ENCODE measurements at regions not wholly inside any gene's neighbourhood (a gene's known extent, or its start where the extent isn't known, plus 50 kb on each side); places are given as distances from the start of the nearest gene placed in this dataset.

GRCh38 chr10:124160943-124161582 is 67.7 kb upstream of the CHST15 start:
- peaks cover 0 to 5% of the 10 kb centered on the region in 2 donors for H3K36me3 Mint-ChIP-seq
- H3K4me3 Mint-ChIP-seq = no peak overlapping the region
- no peak overlapping the region for H3K27ac Mint-ChIP-seq
- H3K4me1 Mint-ChIP-seq = no peaks in the 10 kb centered on the region
- no peak for DNase-seq
- no peak for ATAC-seq (replicated peaks)
- H3K9me3 Mint-ChIP-seq = peaks cover 3% of the 10 kb centered on the region in 2 donors
- peaks cover 13 to 19% of the 10 kb centered on the region in 2 donors for H3K27me3 Mint-ChIP-seq

DNA sequence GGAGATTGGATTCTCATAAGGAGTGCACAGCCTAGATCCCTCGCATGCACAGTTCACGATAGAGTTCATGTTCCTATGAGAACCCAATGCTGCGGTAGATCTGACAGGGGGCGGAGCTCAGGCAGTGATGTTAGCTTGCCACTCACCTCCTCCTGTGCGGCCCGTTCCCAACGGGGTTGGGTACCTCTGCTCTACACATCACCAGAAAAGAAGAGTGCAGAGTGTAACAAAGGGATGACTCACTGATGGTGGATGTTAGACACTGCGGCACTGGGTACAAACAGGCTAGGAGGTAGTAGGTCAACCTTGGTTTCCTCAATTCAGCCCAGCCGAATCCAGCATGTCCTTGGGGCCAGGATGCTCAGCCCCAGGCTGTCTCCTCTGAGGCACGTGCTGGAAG is 66.8 kb upstream of the CHST15 start:
- peaks cover 0 to 3% of the 10 kb centered on the region in 2 donors for H3K4me1 Mint-ChIP-seq
- H3K36me3 Mint-ChIP-seq = peaks cover 0 to 5% of the 10 kb centered on the region in 2 donors
- no peak overlapping the region for H3K27ac Mint-ChIP-seq
- ATAC-seq (replicated peaks) = no peak
- H3K9me3 Mint-ChIP-seq = peaks cover 6 to 8% of the 10 kb centered on the region in 2 donors
- H3K4me3 Mint-ChIP-seq = no peak overlapping the region
- no peak for DNase-seq
- H3K27me3 Mint-ChIP-seq = peaks cover 13 to 16% of the 10 kb centered on the region in 2 donors

DNA sequence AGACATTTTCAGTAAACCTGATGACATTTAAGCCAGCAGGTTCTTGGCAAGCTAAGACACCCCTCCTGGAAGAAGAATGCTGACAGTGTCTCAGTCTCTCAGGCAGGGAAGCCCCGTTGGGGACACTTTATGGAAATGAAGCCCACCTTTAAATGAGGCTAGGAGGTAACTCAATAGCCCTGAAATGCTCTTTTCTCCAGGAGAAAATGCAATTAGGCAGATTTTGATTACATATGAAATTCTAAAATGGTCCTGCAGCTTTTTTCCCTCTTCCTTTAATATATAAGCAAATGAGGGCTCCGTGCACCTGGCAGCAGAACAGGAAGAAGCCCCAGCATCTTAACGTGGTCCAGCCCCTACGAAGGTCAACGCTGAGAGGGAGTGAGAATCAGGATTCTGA is 65.8 kb upstream of the CHST15 start:
- DNase-seq (no peak), ATAC-seq (replicated peaks) (no peak)
- no peak overlapping the region for H3K27ac Mint-ChIP-seq
- H3K4me1 Mint-ChIP-seq = peaks cover 0 to 3% of the 10 kb centered on the region in 2 donors
- no peak overlapping the region for H3K4me3 Mint-ChIP-seq
- H3K9me3 Mint-ChIP-seq = peaks cover 6 to 9% of the 10 kb centered on the region in 2 donors
- peaks cover 0 to 5% of the 10 kb centered on the region in 2 donors for H3K36me3 Mint-ChIP-seq
- H3K27me3 Mint-ChIP-seq = peaks cover 13% of the 10 kb centered on the region in 2 donors

DNA sequence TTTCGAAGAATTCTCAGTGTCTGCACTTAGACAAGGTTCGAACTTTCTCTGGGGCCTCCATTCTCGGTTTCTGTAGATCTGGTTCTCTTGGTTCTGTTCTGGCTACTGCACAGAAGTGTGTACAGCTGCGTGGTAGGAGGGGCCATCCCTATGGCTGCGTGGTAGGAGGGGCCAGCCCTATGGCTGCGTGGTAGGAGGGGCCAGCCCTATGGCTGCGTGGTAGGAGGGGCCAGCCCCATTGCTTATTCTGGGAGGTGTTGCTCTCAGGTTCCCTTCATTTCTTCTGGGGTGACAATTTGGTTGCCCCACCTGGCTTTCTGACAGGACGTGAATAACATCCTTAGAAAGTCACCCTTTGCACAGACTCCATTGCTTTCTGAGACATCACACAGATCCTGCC is 65.2 kb upstream of the CHST15 start:
- H3K27me3 Mint-ChIP-seq = peaks cover 13% of the 10 kb centered on the region in 2 donors
- DNase-seq (no peak), ATAC-seq (replicated peaks) (no peak)
- no peak overlapping the region for H3K4me3 Mint-ChIP-seq
- peaks cover 0 to 3% of the 10 kb centered on the region in 2 donors for H3K4me1 Mint-ChIP-seq
- H3K36me3 Mint-ChIP-seq = peaks cover 0 to 5% of the 10 kb centered on the region in 2 donors
- H3K9me3 Mint-ChIP-seq = peaks cover 6 to 9% of the 10 kb centered on the region in 2 donors
- no peak overlapping the region for H3K27ac Mint-ChIP-seq

DNA sequence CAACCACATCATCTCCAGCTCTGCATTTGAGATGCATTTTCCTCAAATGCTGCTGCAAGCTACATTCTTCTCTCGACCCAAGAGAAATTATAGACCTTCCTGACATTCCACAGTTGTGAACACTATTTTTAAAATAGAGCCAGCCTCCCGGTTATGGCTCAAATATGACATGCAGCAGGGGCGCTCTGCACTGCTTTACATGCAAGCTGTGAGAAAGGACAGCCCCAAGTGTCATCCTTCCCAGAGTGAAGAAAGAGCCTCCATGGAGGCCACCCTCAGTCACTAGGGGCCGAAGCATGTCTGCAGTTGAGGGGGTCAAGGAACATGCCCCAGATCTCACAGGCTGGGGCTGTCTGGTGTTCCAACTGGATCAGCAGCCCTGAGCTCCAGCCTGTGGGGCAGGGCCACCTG is 63.9 kb upstream of the CHST15 start:
- no peak overlapping the region for H3K27ac Mint-ChIP-seq
- no peak for DNase-seq
- peaks cover 11 to 12% of the 10 kb centered on the region in 2 donors for H3K27me3 Mint-ChIP-seq
- H3K4me1 Mint-ChIP-seq = peaks cover 0 to 4% of the 10 kb centered on the region in 2 donors
- H3K4me3 Mint-ChIP-seq = no peak overlapping the region
- ATAC-seq (replicated peaks) = no peak
- peaks cover 6 to 9% of the 10 kb centered on the region in 2 donors for H3K9me3 Mint-ChIP-seq
- peaks cover 0 to 5% of the 10 kb centered on the region in 2 donors for H3K36me3 Mint-ChIP-seq

- DNase-seq (no peak), ATAC-seq (replicated peaks) (no peak)
- H3K9me3 Mint-ChIP-seq = peaks cover 6 to 9% of the 10 kb centered on the region in 2 donors
- H3K36me3 Mint-ChIP-seq = peaks cover 0 to 5% of the 10 kb centered on the region in 2 donors
- no peak overlapping the region for H3K27ac Mint-ChIP-seq
- H3K4me1 Mint-ChIP-seq = peaks cover 0 to 5% of the 10 kb centered on the region in 2 donors
- peaks cover 5 to 6% of the 10 kb centered on the region in 2 donors for H3K27me3 Mint-ChIP-seq
- no peak overlapping the region for H3K4me3 Mint-ChIP-seq
Measured at GRCh38 chr10:124156524-124157260, 63.3 kb upstream of the CHST15 start.

DNA sequence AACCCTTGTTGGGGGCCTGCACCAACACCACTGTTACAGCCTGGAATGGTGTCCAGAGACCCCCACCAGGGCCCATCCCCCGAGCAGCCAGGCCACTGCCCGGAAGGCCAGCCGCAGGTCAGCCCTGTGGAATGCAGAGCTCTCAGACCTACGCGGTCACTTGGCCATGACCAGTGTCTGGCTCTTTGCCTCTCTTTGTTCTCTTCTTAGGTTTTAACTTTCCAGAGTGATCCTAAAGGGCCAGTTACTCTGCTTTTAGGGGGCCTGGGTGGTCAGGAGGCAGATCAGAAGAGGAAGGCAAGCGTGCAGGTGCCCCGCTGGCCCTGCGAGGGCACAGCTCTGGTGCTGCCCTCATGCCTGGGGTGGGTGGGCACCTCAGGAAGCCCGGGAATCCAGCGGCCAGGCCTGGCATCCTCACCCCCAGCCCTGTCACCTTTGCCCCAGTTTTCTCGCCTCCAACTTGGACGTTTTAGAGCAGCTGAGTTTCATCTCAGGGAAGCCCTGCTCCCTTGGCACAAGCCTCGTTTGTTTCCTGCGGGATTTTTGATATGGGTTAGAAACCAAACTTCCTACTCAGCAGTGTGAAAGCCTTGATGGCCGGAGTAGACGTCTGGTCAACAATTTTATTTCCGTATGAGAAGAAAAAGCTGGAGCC is 62.5 kb upstream of the CHST15 start:
- no peaks in the 10 kb centered on the region for H3K27me3 Mint-ChIP-seq
- DNase-seq = no peak
- H3K36me3 Mint-ChIP-seq = peaks cover 0 to 5% of the 10 kb centered on the region in 2 donors
- peaks cover 6 to 9% of the 10 kb centered on the region in 2 donors for H3K9me3 Mint-ChIP-seq
- no peak overlapping the region for H3K4me3 Mint-ChIP-seq
- no peak for ATAC-seq (replicated peaks)
- peaks cover 0 to 7% of the 10 kb centered on the region in 2 donors for H3K4me1 Mint-ChIP-seq
- H3K27ac Mint-ChIP-seq = no peak overlapping the region

DNA sequence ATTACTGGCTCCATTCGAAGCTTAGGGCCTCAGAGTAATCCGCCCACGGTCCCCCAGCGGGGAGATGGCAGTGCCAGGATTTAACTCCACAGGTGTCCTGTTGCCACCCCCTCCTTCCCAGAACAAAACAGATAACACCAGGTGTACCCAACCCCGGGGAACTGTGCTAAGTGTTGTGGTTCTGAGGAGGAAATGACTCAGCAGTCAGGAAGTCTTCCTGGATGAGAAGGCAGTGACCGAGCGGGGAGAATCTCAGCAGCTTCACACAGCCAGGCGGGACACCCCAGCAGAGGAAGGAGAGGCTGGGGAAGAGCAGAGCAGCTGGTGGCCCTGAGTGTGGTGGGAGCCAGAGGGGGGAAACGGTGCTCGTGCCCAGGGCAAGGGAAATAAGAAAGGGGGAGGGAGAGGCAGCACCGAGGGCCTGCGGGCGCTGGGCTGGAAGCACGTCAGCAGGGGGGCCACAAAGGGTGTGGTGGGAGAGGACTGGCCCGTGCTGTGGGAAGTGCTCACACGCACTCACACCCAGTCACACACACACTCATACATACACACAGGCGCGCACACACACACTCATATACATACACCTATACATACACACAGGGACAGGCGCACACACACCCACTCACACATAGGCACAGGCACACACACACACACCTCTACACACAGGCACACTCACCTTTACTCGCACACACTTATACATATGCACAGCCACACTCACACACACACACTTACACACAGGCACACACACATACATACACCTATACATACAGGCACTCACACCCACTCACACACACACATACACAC is 59.8 kb upstream of the CHST15 start:
- DNase-seq (peak; percentile 44), ATAC-seq (replicated peaks) (peak; percentile 80 to 84)
- Mint-ChIP-seq H3K4me3 (no peak overlapping the region), H3K4me1 (peaks cover 10 to 16% of the 10 kb centered on the region in 2 donors), H3K27me3 (no peaks in the 10 kb centered on the region), H3K9me3 (peaks cover 6 to 9% of the 10 kb centered on the region in 2 donors), H3K36me3 (peaks cover 0 to 5% of the 10 kb centered on the region in 2 donors), H3K27ac (no peak overlapping the region)

DNA sequence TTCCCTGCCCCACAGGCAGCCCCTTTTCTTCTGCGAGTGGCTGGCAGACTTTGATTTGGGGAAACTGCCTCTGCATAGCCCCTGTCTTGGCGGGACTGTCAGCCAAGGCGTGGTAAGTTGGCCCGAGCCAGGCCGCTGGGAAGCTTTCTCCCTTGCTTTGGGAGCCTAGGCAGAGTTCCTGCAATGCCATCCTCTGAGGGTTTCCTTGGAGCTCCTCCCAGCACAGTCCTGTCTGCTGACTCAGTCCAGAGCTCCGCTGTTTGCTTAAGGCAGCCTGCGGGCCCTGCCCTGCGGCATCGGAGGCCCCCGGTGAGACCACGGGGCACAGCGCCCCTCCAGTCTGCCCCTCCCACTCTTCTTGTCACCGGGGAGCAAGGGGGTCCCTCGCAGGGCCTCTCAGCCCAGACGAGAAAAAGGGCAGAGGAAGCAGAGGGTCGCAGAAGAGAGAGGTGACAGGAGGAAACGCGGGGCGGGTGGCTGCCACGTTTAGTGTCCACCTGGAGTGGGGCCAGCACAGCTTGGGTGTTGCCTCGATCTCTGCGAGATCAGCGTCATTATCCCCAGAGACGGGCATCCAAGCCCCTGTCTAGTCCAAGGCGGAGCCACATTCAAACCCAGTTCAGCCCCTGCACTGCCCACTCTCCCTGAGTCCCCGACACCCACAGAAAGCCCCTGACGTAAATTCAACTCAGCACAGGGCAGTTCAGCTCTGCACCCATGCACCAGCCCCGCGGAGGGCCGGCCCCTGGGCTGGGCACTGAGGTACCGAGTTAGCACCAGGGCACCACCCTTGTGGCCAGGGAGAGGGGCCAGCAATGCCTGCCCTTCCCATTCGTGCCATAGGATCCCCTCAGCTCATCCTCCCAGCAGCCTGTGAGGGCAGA is 59.0 kb upstream of the CHST15 start:
- ATAC-seq (replicated peaks) (peak; percentile 27 to 32), DNase-seq (peak; percentile 11)
- Mint-ChIP-seq H3K4me1 (peaks cover 10 to 16% of the 10 kb centered on the region in 2 donors), H3K36me3 (no peaks in the 10 kb centered on the region), H3K27me3 (no peaks in the 10 kb centered on the region), H3K4me3 (no peak overlapping the region), H3K27ac (no peak overlapping the region), H3K9me3 (peaks cover 3 to 6% of the 10 kb centered on the region in 2 donors)

DNA sequence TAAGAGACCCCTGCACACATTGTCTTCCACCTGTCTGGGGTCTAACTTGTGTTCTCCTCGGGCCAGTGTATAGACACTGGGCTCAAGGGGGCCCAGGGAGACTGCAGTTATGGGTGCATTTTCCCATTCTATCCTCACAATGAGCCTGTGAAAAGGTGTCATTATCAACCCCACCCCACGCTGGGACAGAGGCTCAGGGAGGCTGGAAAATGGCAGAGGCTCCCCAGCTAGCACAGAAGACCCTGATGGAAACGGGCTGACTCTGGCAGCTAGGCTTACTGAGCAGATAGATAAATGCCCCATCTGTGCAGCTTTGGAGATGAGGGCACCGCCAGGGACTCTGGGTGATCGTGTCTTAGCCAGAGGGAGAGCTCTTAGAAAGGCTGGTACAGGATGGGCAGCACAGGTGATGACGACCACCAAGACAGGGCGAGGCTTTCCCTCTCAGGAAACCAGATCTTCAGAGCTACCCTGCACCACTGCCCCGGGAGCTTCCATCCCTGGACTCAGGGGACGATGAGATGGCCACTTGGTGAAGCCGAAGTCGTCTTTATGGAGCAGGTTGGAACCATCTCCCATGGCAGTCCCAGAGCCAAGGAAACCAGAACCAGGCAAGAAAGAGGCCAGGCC is 58.2 kb upstream of the CHST15 start:
- no peak for ATAC-seq (replicated peaks)
- Mint-ChIP-seq H3K27me3 (no peaks in the 10 kb centered on the region), H3K27ac (no peak overlapping the region)

GRCh38 chr10:124150807-124151417 is 57.5 kb upstream of the CHST15 start:
- Mint-ChIP-seq H3K36me3 (no peaks in the 10 kb centered on the region), H3K27ac (no peak overlapping the region), H3K4me1 (peaks cover 10 to 16% of the 10 kb centered on the region in 2 donors), H3K4me3 (no peak overlapping the region), H3K27me3 (no peaks in the 10 kb centered on the region), H3K9me3 (peaks cover 3 to 6% of the 10 kb centered on the region in 2 donors)
- DNase-seq (no peak), ATAC-seq (replicated peaks) (no peak)

More for the DNA sequence above, 58.2 kb upstream of the CHST15 start:
- Mint-ChIP-seq H3K4me1 (peaks cover 10 to 16% of the 10 kb centered on the region in 2 donors), H3K4me3 (no peak overlapping the region), H3K9me3 (peaks cover 3 to 6% of the 10 kb centered on the region in 2 donors), H3K36me3 (no peaks in the 10 kb centered on the region)
- no peak for DNase-seq

GRCh38 chr10:124150189-124150806 is 56.9 kb upstream of the CHST15 start:
- DNase-seq (no peak), ATAC-seq (replicated peaks) (peak; percentile 45 to 55)
- H3K4me1 Mint-ChIP-seq = peaks cover 11 to 16% of the 10 kb centered on the region in 2 donors
- no peaks in the 10 kb centered on the region for H3K36me3 Mint-ChIP-seq
- peaks cover under 1 to 2% of the 10 kb centered on the region in 2 donors for H3K9me3 Mint-ChIP-seq
- no peaks in the 10 kb centered on the region for H3K27me3 Mint-ChIP-seq
- H3K27ac Mint-ChIP-seq = no peak overlapping the region
- no peak overlapping the region for H3K4me3 Mint-ChIP-seq
